Stomach smooth muscle (tissue), 2 donors: ENCODE measurements at regions not wholly inside any gene's neighbourhood (a gene's known extent, or its start where the extent isn't known, plus 50 kb on each side); places are given as distances from the start of the nearest gene placed in this dataset.

ENCODE experiments used
- H3K27ac ChIP-seq: one replicate; pipeline ENCODE4 v1.7.0; 2013; ENCODE audit warnings: mild to moderate bottlenecking, low read length, inconsistent platforms
- H3K27me3 ChIP-seq, 2 donors: one replicate each; pipeline ENCODE4 v1.7.0; 2013; ENCODE audit warnings: low read length in 2 of 2; ENCODE audit not compliant: insufficient read depth in 2 of 2, control insufficient read depth in 1 of 2
- H3K36me3 ChIP-seq, 2 donors: one replicate each; pipeline ENCODE4 v1.7.0; 2013; ENCODE audit warnings: low read length in 2 of 2; ENCODE audit not compliant: control insufficient read depth in 2 of 2, insufficient read depth in 2 of 2
- H3K4me1 ChIP-seq: one replicate; pipeline ENCODE4 v1.7.0; 2013; ENCODE audit warnings: low read length; ENCODE audit not compliant: control insufficient read depth, insufficient read depth
- H3K4me3 ChIP-seq, 2 donors: one replicate each; pipeline ENCODE4 v1.7.0; 2013; ENCODE audit warnings: low read length in 2 of 2
- H3K9ac ChIP-seq, 2 donors: one replicate each; pipeline ENCODE4 v1.7.0; 2013; ENCODE audit warnings: low read length in 2 of 2, mild to moderate bottlenecking in 1 of 2
- H3K9me3 ChIP-seq, 2 donors: one replicate each; pipeline ENCODE4 v1.7.0; 2013; ENCODE audit warnings: low read length in 2 of 2; ENCODE audit not compliant: control insufficient read depth in 2 of 2
- donor health status: healthy.
- donor health status: Pancreatic carcinoma.

GRCh38 chr6:55981660-55982059 lies 106.3 kb upstream of the BMP5 start:
- Histone ChIP-seq H3K9ac (no peak overlapping the region), H3K4me1 (no peaks in the 10 kb centered on the region), H3K27me3 (no peaks in the 10 kb centered on the region), H3K4me3 (no peak overlapping the region), H3K9me3 (no peaks in the 10 kb centered on the region), H3K36me3 (no peaks in the 10 kb centered on the region), H3K27ac (no peak overlapping the region)

- Histone ChIP-seq H3K27me3 (no peaks in the 10 kb centered on the region), H3K36me3 (no peaks in the 10 kb centered on the region), H3K27ac (no peak overlapping the region), H3K9ac (no peak overlapping the region), H3K9me3 (no peaks in the 10 kb centered on the region), H3K4me3 (no peak overlapping the region), H3K4me1 (no peaks in the 10 kb centered on the region)
These were observed 105.3 kb upstream of the BMP5 start for GRCh38 chr6:55980627-55981211.

GRCh38 chr6:55979526-55979925 lies 104.1 kb upstream of the BMP5 start:
- H3K27ac ChIP-seq = no peak overlapping the region
- no peaks in the 10 kb centered on the region for H3K4me1 ChIP-seq
- no peaks in the 10 kb centered on the region for H3K36me3 ChIP-seq
- no peak overlapping the region for H3K4me3 ChIP-seq
- no peaks in the 10 kb centered on the region for H3K9me3 ChIP-seq
- no peak overlapping the region for H3K9ac ChIP-seq
- no peaks in the 10 kb centered on the region for H3K27me3 ChIP-seq

- H3K4me1 ChIP-seq = no peaks in the 10 kb centered on the region
- no peak overlapping the region for H3K27ac ChIP-seq
- no peaks in the 10 kb centered on the region for H3K36me3 ChIP-seq
- no peaks in the 10 kb centered on the region for H3K27me3 ChIP-seq
- H3K9ac ChIP-seq = no peak overlapping the region
- H3K9me3 ChIP-seq = no peaks in the 10 kb centered on the region
- H3K4me3 ChIP-seq = no peak overlapping the region
These were observed 102.7 kb upstream of the BMP5 start for GRCh38 chr6:55977959-55978665.

- Histone ChIP-seq H3K27ac (no peak overlapping the region), H3K27me3 (no peaks in the 10 kb centered on the region), H3K9ac (no peak overlapping the region), H3K36me3 (no peaks in the 10 kb centered on the region), H3K9me3 (no peaks in the 10 kb centered on the region), H3K4me3 (no peak overlapping the region), H3K4me1 (no peaks in the 10 kb centered on the region)
These were observed 99.3 kb upstream of the BMP5 start for GRCh38 chr6:55974688-55975087.

GRCh38 chr6:55972091-55972490 lies 96.7 kb upstream of the BMP5 start:
- Histone ChIP-seq H3K36me3 (no peaks in the 10 kb centered on the region), H3K4me1 (no peaks in the 10 kb centered on the region), H3K9ac (no peak overlapping the region), H3K4me3 (no peak overlapping the region), H3K27ac (no peak overlapping the region), H3K27me3 (no peaks in the 10 kb centered on the region), H3K9me3 (no peaks in the 10 kb centered on the region)

- Histone ChIP-seq H3K27ac (no peak overlapping the region), H3K4me3 (no peak overlapping the region), H3K27me3 (no peaks in the 10 kb centered on the region), H3K4me1 (no peaks in the 10 kb centered on the region), H3K9ac (no peak overlapping the region), H3K36me3 (no peaks in the 10 kb centered on the region), H3K9me3 (no peaks in the 10 kb centered on the region)
These were observed 94.1 kb upstream of the BMP5 start for GRCh38 chr6:55969526-55969925.

GRCh38 chr6:55968926-55969325 lies 93.5 kb upstream of the BMP5 start:
- H3K4me1 ChIP-seq = no peaks in the 10 kb centered on the region
- H3K27ac ChIP-seq = no peak overlapping the region
- no peaks in the 10 kb centered on the region for H3K36me3 ChIP-seq
- H3K9ac ChIP-seq = no peak overlapping the region
- no peak overlapping the region for H3K4me3 ChIP-seq
- H3K9me3 ChIP-seq = no peaks in the 10 kb centered on the region
- no peaks in the 10 kb centered on the region for H3K27me3 ChIP-seq

- H3K9me3 ChIP-seq = no peaks in the 10 kb centered on the region
- no peaks in the 10 kb centered on the region for H3K36me3 ChIP-seq
These were observed 88.7 kb upstream of the BMP5 start for GRCh38 chr6:55964136-55964535.

GRCh38 chr6:55963301-55963700 lies 87.9 kb upstream of the BMP5 start:
- no peaks in the 10 kb centered on the region for H3K9me3 ChIP-seq
- H3K9ac ChIP-seq = no peak overlapping the region
- H3K27me3 ChIP-seq = no peaks in the 10 kb centered on the region
- H3K36me3 ChIP-seq = no peaks in the 10 kb centered on the region
- H3K4me3 ChIP-seq = no peak overlapping the region
- no peak overlapping the region for H3K27ac ChIP-seq
- H3K4me1 ChIP-seq = no peaks in the 10 kb centered on the region

More at GRCh38 chr6:55964136-55964535, 88.7 kb upstream of the BMP5 start:
- Histone ChIP-seq H3K27me3 (no peaks in the 10 kb centered on the region), H3K4me3 (no peak overlapping the region), H3K27ac (no peak overlapping the region), H3K9ac (no peak overlapping the region), H3K4me1 (no peaks in the 10 kb centered on the region)

- H3K36me3 ChIP-seq = no peaks in the 10 kb centered on the region
- no peak overlapping the region for H3K4me3 ChIP-seq
- no peak overlapping the region for H3K9ac ChIP-seq
- no peaks in the 10 kb centered on the region for H3K9me3 ChIP-seq
- H3K4me1 ChIP-seq = no peaks in the 10 kb centered on the region
- no peaks in the 10 kb centered on the region for H3K27me3 ChIP-seq
- no peak overlapping the region for H3K27ac ChIP-seq
These were observed 85.0 kb upstream of the BMP5 start for GRCh38 chr6:55960344-55960743.
